Gastroesophageal sphincter (tissue), 4 donors: ENCODE measurements at regions not wholly inside any gene's neighbourhood (a gene's known extent, or its start where the extent isn't known, plus 50 kb on each side); places are given as distances from the start of the nearest gene placed in this dataset.
A peak's percentile ranks its signal among the peaks of the same experiment; 100 is the strongest.

Experiments used
- ATAC-seq: fragments of 150-250 bp; one replicate; pipeline ENCODE4 v1.9.1; 2016; ENCODE audit warnings: mild to moderate bottlenecking, moderate library complexity
- H3K27ac ChIP-seq, 4 donors: fragments of 200-600 bp; sonication (generic) in 3 of 4; 1 replicate in 3 of 4; 2 replicates in 1 of 4; pipeline ENCODE4 v1.5.1; 2016 to 2019
- H3K27me3 ChIP-seq: fragments of 200-600 bp; sonication (generic); one replicate; pipeline ENCODE4 v1.5.1; 2019
- H3K36me3 ChIP-seq, 2 donors: fragments of 200-600 bp; sonication (generic); one replicate each; pipeline ENCODE4 v1.5.1; 2019; ENCODE audit warnings: control low read depth in 1 of 2
- H3K4me1 ChIP-seq, 3 donors: fragments of 200-600 bp; sonication (generic); 1 replicate in 2 of 3; 2 replicates in 1 of 3; pipeline ENCODE4 v1.5.1; 2016 to 2019; ENCODE audit warnings: control low read depth in 2 of 3
- H3K4me3 ChIP-seq, 2 donors: fragments of 200-600 bp; sonication (generic); one replicate each; pipeline ENCODE4 v1.5.1; 2019; ENCODE audit warnings: mild to moderate bottlenecking in 1 of 2, moderate library complexity in 1 of 2
- H3K9me3 ChIP-seq, 3 donors: fragments of 200-600 bp; sonication (generic); one replicate each; pipeline ENCODE4 v1.5.1; 2017 to 2019; ENCODE audit warnings: control low read depth in 2 of 3
- CTCF ChIP-seq, 4 experiments: fragments of 200-600 bp in 2 of 4; fragments of 450-650 bp in 2 of 4; sonication (generic) in 1 of 4; IDR thresholded peaks; one replicate each; pipeline ENCODE4 v1.5.1; 2017 to 2019; ENCODE audit warnings: antibody characterized with exemption in 4 of 4, mild to moderate bottlenecking in 2 of 4, moderate library complexity in 2 of 4
- EP300 ChIP-seq: sonication (generic); formaldehyde crosslinking; IDR thresholded peaks from one replicate; pipeline ENCODE4 v1.6.1; 2017; ENCODE audit warnings: antibody characterized with exemption, mild to moderate bottlenecking
- POLR2A ChIP-seq, 2 donors: fragments of 450-650 bp; IDR thresholded peaks; one replicate each; pipeline ENCODE4 v1.6.1; 2017; ENCODE audit warnings: antibody characterized with exemption in 2 of 2, mild to moderate bottlenecking in 2 of 2, moderate library complexity in 1 of 2
- POLR2AphosphoS5 ChIP-seq: sonication (generic); formaldehyde crosslinking; IDR thresholded peaks from one replicate; pipeline ENCODE4 v1.6.1; 2017; ENCODE audit warnings: antibody characterized with exemption
- WGBS, 2 donors: methylation state at CpG; one replicate each; pipeline ENCODE4 v1.1.5; 2018; ENCODE audit warnings: low coverage in 1 of 2; 5-methylcytosine and 5-hydroxymethylcytosine counted together

- H3K4me1 ChIP-seq = no peaks in the 10 kb centered on the region
- H3K27me3 ChIP-seq = no peaks in the 10 kb centered on the region
- no peak overlapping the region for H3K4me3 ChIP-seq
- no peak overlapping the region for H3K27ac ChIP-seq
- H3K9me3 ChIP-seq = no peaks in the 10 kb centered on the region
- TF ChIP-seq POLR2AphosphoS5 (no peak), CTCF (IDR thresholded peaks at IDR 0.05) (peak; percentile 26 to 61 (median 39))
- H3K36me3 ChIP-seq = no peaks in the 10 kb centered on the region
- ATAC-seq = no peak
- 12 to 24% methylated on average over 5 to 6 of the region's 6 CpGs for WGBS, 2 donors
Observed at GRCh38 chr6:114747995-114748625, 405.3 kb upstream of the HS3ST5 start.

GRCh38 chr6:114740547-114740946 lies 397.7 kb upstream of the HS3ST5 start:
- TF ChIP-seq POLR2AphosphoS5 (no peak), CTCF (IDR thresholded peaks at IDR 0.05) (no peak), EP300 (no peak), POLR2A (IDR thresholded peaks at IDR 0.05) (no peak)
- no peak for ATAC-seq
- Histone ChIP-seq H3K9me3 (no peaks in the 10 kb centered on the region), H3K4me3 (no peak overlapping the region), H3K27me3 (no peaks in the 10 kb centered on the region), H3K4me1 (no peaks in the 10 kb centered on the region), H3K36me3 (no peaks in the 10 kb centered on the region), H3K27ac (no peak overlapping the region)
- WGBS, 2 donors = 69 to 72% methylated on average over 2 of the region's 2 CpGs

GRCh38 chr6:114739656-114740055 lies 396.8 kb upstream of the HS3ST5 start:
- H3K4me1 ChIP-seq = no peaks in the 10 kb centered on the region
- H3K9me3 ChIP-seq = no peaks in the 10 kb centered on the region
- no peak for TF ChIP-seq POLR2AphosphoS5
- no peak for TF ChIP-seq POLR2A (IDR thresholded peaks at IDR 0.05)
- no peak for TF ChIP-seq EP300
- TF ChIP-seq CTCF (IDR thresholded peaks at IDR 0.05) = no peak
- H3K27me3 ChIP-seq = no peaks in the 10 kb centered on the region
- no peak for ATAC-seq
- WGBS, 2 donors = 89 to 93% methylated on average over 1 of the region's 1 CpG
- no peak overlapping the region for H3K27ac ChIP-seq
- no peaks in the 10 kb centered on the region for H3K36me3 ChIP-seq
- H3K4me3 ChIP-seq = no peak overlapping the region

- Histone ChIP-seq H3K27me3 (no peaks in the 10 kb centered on the region), H3K27ac (no peak overlapping the region), H3K9me3 (no peaks in the 10 kb centered on the region), H3K4me1 (no peaks in the 10 kb centered on the region), H3K36me3 (no peaks in the 10 kb centered on the region), H3K4me3 (no peak overlapping the region)
- WGBS, 2 donors = 47 to 74% methylated on average over 3 to 5 of the region's 5 CpGs
- TF ChIP-seq POLR2AphosphoS5 = no peak
- TF ChIP-seq EP300 = no peak
- TF ChIP-seq POLR2A (IDR thresholded peaks at IDR 0.05) = no peak
- TF ChIP-seq CTCF (IDR thresholded peaks at IDR 0.05) = no peak
- ATAC-seq = no peak
Observed at GRCh38 chr6:114735025-114735735, 392.4 kb upstream of the HS3ST5 start.

- 67 to 100% methylated on average over 1 of the region's 1 CpG for WGBS, 2 donors
- Histone ChIP-seq H3K4me3 (no peak overlapping the region), H3K4me1 (no peaks in the 10 kb centered on the region), H3K27ac (no peak overlapping the region), H3K27me3 (no peaks in the 10 kb centered on the region), H3K9me3 (no peaks in the 10 kb centered on the region), H3K36me3 (no peaks in the 10 kb centered on the region)
- ATAC-seq = no peak
- TF ChIP-seq CTCF (IDR thresholded peaks at IDR 0.05) = no peak
- no peak for TF ChIP-seq EP300
- TF ChIP-seq POLR2AphosphoS5 = no peak
- no peak for TF ChIP-seq POLR2A (IDR thresholded peaks at IDR 0.05)
Observed at GRCh38 chr6:114733596-114733995, 390.8 kb upstream of the HS3ST5 start.
